Tibial nerve (tissue), 4 donors: ENCODE measurements at regions not wholly inside any gene's neighbourhood (a gene's known extent, or its start where the extent isn't known, plus 50 kb on each side); places are given as distances from the start of the nearest gene placed in this dataset.

ENCODE experiments used
- CTCF ChIP-seq, 5 experiments: fragments of 200-600 bp in 3 of 5; fragments of 450-650 bp in 2 of 5; sonication (generic) in 3 of 5; IDR thresholded peaks; one replicate each; pipeline ENCODE4 v1.5.1; 2016 to 2019; ENCODE audit warnings: antibody characterized with exemption in 5 of 5, mild to moderate bottlenecking in 3 of 5, moderate library complexity in 2 of 5
- EP300 ChIP-seq, 2 donors: sonication (generic); formaldehyde crosslinking; IDR thresholded peaks; one replicate each; pipeline ENCODE4 v1.6.1; 2017; ENCODE audit warnings: antibody characterized with exemption in 2 of 2, mild to moderate bottlenecking in 1 of 2
- POLR2A ChIP-seq, 2 donors: fragments of 450-650 bp; IDR thresholded peaks; one replicate each; pipeline ENCODE4 v1.6.1; 2017; ENCODE audit warnings: antibody characterized with exemption in 2 of 2, mild to moderate bottlenecking in 2 of 2, moderate library complexity in 2 of 2

GRCh38 chr5:60376860-60377259, 323.1 kb downstream of the DEPDC1B start:
- TF ChIP-seq CTCF (IDR thresholded peaks at IDR 0.05) (no peak), EP300 (IDR thresholded peaks at IDR 0.05) (no peak), POLR2A (IDR thresholded peaks at IDR 0.05) (no peak)
